Right atrium auricular region (tissue), 2 donors: ENCODE measurements at regions not wholly inside any gene's neighbourhood (a gene's known extent, or its start where the extent isn't known, plus 50 kb on each side); places are given as distances from the start of the nearest gene placed in this dataset.
"Not testable (repeated sequence)": the region's sequence is repeated elsewhere in the genome, so short reads cannot be mapped to it uniquely, and the experiment has no call there.

Experiments used
- DNase-seq: peaks from one replicate; pipeline ENCODE4 v3.0.0-alpha.2; 2019; ENCODE audit warnings: low spot score
- H3K27ac ChIP-seq, 2 donors: fragments of 200-600 bp; sonication (generic); 1 replicate in 1 of 2; 2 replicates in 1 of 2; pipeline ENCODE4 v1.5.1; 2016 to 2019
- H3K27me3 ChIP-seq, 2 donors: fragments of 200-600 bp; sonication (generic); one replicate each; pipeline versions ENCODE4 v1.5.1 to v1.6.0; 2017 to 2019
- H3K36me3 ChIP-seq: fragments of 200-600 bp; sonication (generic); one replicate; pipeline ENCODE4 v1.5.1; 2016
- H3K4me1 ChIP-seq, 2 donors: fragments of 200-600 bp; sonication (generic); one replicate each; pipeline versions ENCODE4 v1.5.1 to v1.6.0; 2017 to 2019
- H3K4me3 ChIP-seq, 2 donors: fragments of 200-600 bp; sonication (generic); 1 replicate in 1 of 2; 2 replicates in 1 of 2; pipeline ENCODE4 v1.5.1; 2017 to 2019; ENCODE audit warnings: mild to moderate bottlenecking in 1 of 2, moderate library complexity in 1 of 2
- H3K9me3 ChIP-seq, 2 donors: fragments of 200-600 bp; sonication (generic); one replicate each; pipeline ENCODE4 v1.5.1; 2019
- CTCF ChIP-seq, 2 donors: fragments of 200-600 bp; sonication (generic); IDR thresholded peaks; one replicate each; pipeline ENCODE4 v1.5.1; 2019; ENCODE audit warnings: antibody characterized with exemption in 2 of 2

DNA sequence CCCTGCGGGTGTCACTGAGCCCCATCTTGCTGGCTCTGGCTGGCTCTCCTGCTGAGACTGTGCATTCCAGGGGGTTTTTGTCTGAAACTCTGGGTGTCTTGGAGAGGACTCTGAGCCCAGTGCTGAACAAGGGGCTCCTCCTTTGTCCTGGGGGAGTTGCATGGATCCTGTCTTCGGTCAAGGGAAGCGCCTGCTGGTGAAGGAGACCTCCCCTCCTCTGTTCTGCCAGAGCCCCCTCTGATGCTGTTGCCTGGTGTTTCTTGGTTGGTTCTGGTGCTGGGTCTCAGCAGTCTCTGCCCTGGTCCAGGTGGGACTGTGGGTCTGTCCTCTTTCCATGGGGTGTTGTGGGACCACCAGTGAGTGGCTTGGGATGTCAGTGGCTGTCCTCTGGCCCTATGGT is 380.9 kb downstream of the TMEM121 start:
- Histone ChIP-seq H3K27ac (no peak overlapping the region), H3K9me3 (no peaks in the 10 kb centered on the region), H3K4me3 (no peak overlapping the region), H3K36me3 (no peaks in the 10 kb centered on the region), H3K27me3 (no peaks in the 10 kb centered on the region), H3K4me1 (no peaks in the 10 kb centered on the region)
- no peak for DNase-seq
- TF ChIP-seq CTCF (IDR thresholded peaks at IDR 0.05) = no peak

GRCh38 chr14:105908006-105908405 is 381.6 kb downstream of the TMEM121 start:
- no peaks in the 10 kb centered on the region for H3K9me3 ChIP-seq
- TF ChIP-seq CTCF (IDR thresholded peaks at IDR 0.05) = no peak
- DNase-seq = no peak
- no peaks in the 10 kb centered on the region for H3K36me3 ChIP-seq
- no peaks in the 10 kb centered on the region for H3K4me1 ChIP-seq
- no peak overlapping the region for H3K4me3 ChIP-seq
- no peaks in the 10 kb centered on the region for H3K27me3 ChIP-seq
- no peak overlapping the region for H3K27ac ChIP-seq

- no peaks in the 10 kb centered on the region for H3K27me3 ChIP-seq
- H3K36me3 ChIP-seq = no peaks in the 10 kb centered on the region
- H3K4me3 ChIP-seq = no peak overlapping the region
- no peaks in the 10 kb centered on the region for H3K4me1 ChIP-seq
- no peak for TF ChIP-seq CTCF (IDR thresholded peaks at IDR 0.05)
- no peak overlapping the region for H3K27ac ChIP-seq
- no peaks in the 10 kb centered on the region for H3K9me3 ChIP-seq
- no peak for DNase-seq
Observed at GRCh38 chr14:105908481-105908911, 382.1 kb downstream of the TMEM121 start.

GRCh38 chr14:105909046-105909827 is 382.9 kb downstream of the TMEM121 start:
- no peak overlapping the region for H3K4me3 ChIP-seq
- no peak for TF ChIP-seq CTCF (IDR thresholded peaks at IDR 0.05)
- H3K4me1 ChIP-seq = no peaks in the 10 kb centered on the region
- no peak overlapping the region for H3K27ac ChIP-seq
- no peaks in the 10 kb centered on the region for H3K27me3 ChIP-seq
- no peak for DNase-seq
- no peaks in the 10 kb centered on the region for H3K36me3 ChIP-seq
- no peaks in the 10 kb centered on the region for H3K9me3 ChIP-seq

GRCh38 chr14:105909828-105910120 is 383.4 kb downstream of the TMEM121 start:
- H3K36me3 ChIP-seq, H3K27ac ChIP-seq, H3K4me3 ChIP-seq, H3K4me1 ChIP-seq, H3K9me3 ChIP-seq, DNase-seq, H3K27me3 ChIP-seq: not testable (repeated sequence)

GRCh38 chr14:105910426-105910825 is 384.0 kb downstream of the TMEM121 start:
- no peak for DNase-seq
- H3K27me3 ChIP-seq = no peaks in the 10 kb centered on the region
- no peak overlapping the region for H3K27ac ChIP-seq
- H3K4me3 ChIP-seq = no peak overlapping the region
- TF ChIP-seq CTCF (IDR thresholded peaks at IDR 0.05) = no peak
- no peaks in the 10 kb centered on the region for H3K36me3 ChIP-seq
- H3K9me3 ChIP-seq = no peaks in the 10 kb centered on the region
- H3K4me1 ChIP-seq = no peaks in the 10 kb centered on the region
